Vagina (tissue), 2 donors: ENCODE measurements at regions not wholly inside any gene's neighbourhood (a gene's known extent, or its start where the extent isn't known, plus 50 kb on each side); places are given as distances from the start of the nearest gene placed in this dataset.
"Not testable (repeated sequence)": the region's sequence is repeated elsewhere in the genome, so short reads cannot be mapped to it uniquely, and the experiment has no call there.

ENCODE experiments used
- DNase-seq, 2 donors: peaks; one replicate each; pipeline ENCODE4 v3.0.0-alpha.2; 2017; ENCODE audit errors: extremely low spot score in 2 of 2
- H3K27ac ChIP-seq: fragments of 200-600 bp; sonication (generic); one replicate; pipeline ENCODE4 v1.5.1; 2019
- H3K27me3 ChIP-seq: fragments of 200-600 bp; sonication (generic); one replicate; pipeline ENCODE4 v1.5.1; 2019
- H3K36me3 ChIP-seq, 2 donors: fragments of 200-600 bp; sonication (generic); one replicate each; pipeline ENCODE4 v1.5.1; 2017 to 2019
- H3K4me1 ChIP-seq: fragments of 200-600 bp; sonication (generic); one replicate; pipeline ENCODE4 v1.5.1; 2019
- H3K4me3 ChIP-seq, 2 donors: fragments of 200-600 bp; sonication (generic); 1 replicate in 1 of 2; 2 replicates in 1 of 2; pipeline ENCODE4 v1.5.1; 2016 to 2019
- H3K9me3 ChIP-seq: fragments of 200-600 bp; sonication (generic); one replicate; pipeline ENCODE4 v1.5.1; 2019
- CTCF ChIP-seq, 3 experiments: fragments of 450-650 bp in 2 of 3; fragments of 200-600 bp in 1 of 3; sonication (generic) in 1 of 3; IDR thresholded peaks; one replicate each; pipeline ENCODE4 v1.5.1; 2017 to 2019; ENCODE audit warnings: antibody characterized with exemption in 3 of 3, mild to moderate bottlenecking in 2 of 3, moderate library complexity in 2 of 3
- POLR2A ChIP-seq, 2 donors: fragments of 450-650 bp; IDR thresholded peaks; one replicate each; pipeline ENCODE4 v1.6.1; 2017; ENCODE audit warnings: antibody characterized with exemption in 2 of 2, mild to moderate bottlenecking in 2 of 2, moderate library complexity in 2 of 2
- POLR2AphosphoS5 ChIP-seq, 2 donors: sonication (generic); formaldehyde crosslinking; IDR thresholded peaks; one replicate each; pipeline ENCODE4 v1.9.0; 2017; ENCODE audit warnings: antibody characterized with exemption in 2 of 2, mild to moderate bottlenecking in 2 of 2, low read depth in 1 of 2; ENCODE audit not compliant: insufficient read depth in 1 of 2
- intact Hi-C: fragments of 100-400 bp; cut with DNase I; formaldehyde crosslinking; loops from one replicate; pipeline ENCODE4 v1.15.1; 2023

GRCh38 chr18:22827216-22827615, 105.9 kb upstream of the RBBP8 start:
- DNase-seq, result no peak
- intact Hi-C loops, result no loop called here
- H3K27me3 ChIP-seq, result no peaks in the 10 kb centered on the region
- no peaks in the 10 kb centered on the region for H3K4me1 ChIP-seq
- H3K4me3 ChIP-seq, result no peak overlapping the region
- H3K36me3 ChIP-seq, result no peaks in the 10 kb centered on the region
- TF ChIP-seq POLR2AphosphoS5 (IDR thresholded peaks at IDR 0.05; ENCODE audit: insufficient read depth in 1 of 2, low read depth in 1 of 2), result no peak
- no peak for TF ChIP-seq CTCF (IDR thresholded peaks at IDR 0.05)
- TF ChIP-seq POLR2A (IDR thresholded peaks at IDR 0.05), result no peak
- H3K9me3 ChIP-seq, result no peaks in the 10 kb centered on the region
- no peak overlapping the region for H3K27ac ChIP-seq

GRCh38 chr18:22827741-22828140, 105.4 kb upstream of the RBBP8 start:
- no peaks in the 10 kb centered on the region for H3K27me3 ChIP-seq

GRCh38 chr18:22828171-22828570, 105.0 kb upstream of the RBBP8 start:
- no peak for TF ChIP-seq POLR2A (IDR thresholded peaks at IDR 0.05)
- no peak for TF ChIP-seq CTCF (IDR thresholded peaks at IDR 0.05)
- no peak for TF ChIP-seq POLR2AphosphoS5 (IDR thresholded peaks at IDR 0.05; ENCODE audit: insufficient read depth in 1 of 2, low read depth in 1 of 2)
- no peak for DNase-seq
- H3K4me3 ChIP-seq, result no peak overlapping the region
- H3K36me3 ChIP-seq, result no peaks in the 10 kb centered on the region
- H3K9me3 ChIP-seq, result no peaks in the 10 kb centered on the region
- no peak overlapping the region for H3K27ac ChIP-seq
- intact Hi-C loops, result no loop called here
- no peaks in the 10 kb centered on the region for H3K4me1 ChIP-seq
- H3K27me3 ChIP-seq, result no peaks in the 10 kb centered on the region

More at GRCh38 chr18:22827741-22828140, 105.4 kb upstream of the RBBP8 start:
- no peak overlapping the region for H3K27ac ChIP-seq
- intact Hi-C loops, result no loop called here
- no peak for TF ChIP-seq POLR2AphosphoS5 (IDR thresholded peaks at IDR 0.05; ENCODE audit: insufficient read depth in 1 of 2, low read depth in 1 of 2)
- TF ChIP-seq POLR2A (IDR thresholded peaks at IDR 0.05), result no peak
- TF ChIP-seq CTCF (IDR thresholded peaks at IDR 0.05), result no peak
- no peak for DNase-seq
- no peaks in the 10 kb centered on the region for H3K4me1 ChIP-seq
- H3K36me3 ChIP-seq, result no peaks in the 10 kb centered on the region
- H3K4me3 ChIP-seq, result no peak overlapping the region
- H3K9me3 ChIP-seq, result no peaks in the 10 kb centered on the region

GRCh38 chr18:22828583-22828982, 104.5 kb upstream of the RBBP8 start:
- DNase-seq, H3K27ac ChIP-seq, H3K9me3 ChIP-seq, H3K4me1 ChIP-seq, intact Hi-C loops, H3K4me3 ChIP-seq, H3K27me3 ChIP-seq, H3K36me3 ChIP-seq: not testable (repeated sequence)

GRCh38 chr18:22829781-22830180, 103.3 kb upstream of the RBBP8 start:
- Histone ChIP-seq H3K27me3 (no peaks in the 10 kb centered on the region), H3K36me3 (no peaks in the 10 kb centered on the region), H3K4me1 (no peaks in the 10 kb centered on the region), H3K9me3 (no peaks in the 10 kb centered on the region), H3K27ac (no peak overlapping the region), H3K4me3 (no peak overlapping the region)
- no peak for DNase-seq
- intact Hi-C loops, result no loop called here
- no peak for TF ChIP-seq POLR2AphosphoS5 (IDR thresholded peaks at IDR 0.05; ENCODE audit: insufficient read depth in 1 of 2, low read depth in 1 of 2)

GRCh38 chr18:22830511-22830910, 102.6 kb upstream of the RBBP8 start:
- H3K36me3 ChIP-seq, result no peaks in the 10 kb centered on the region
- no peak overlapping the region for H3K27ac ChIP-seq
- TF ChIP-seq POLR2AphosphoS5 (IDR thresholded peaks at IDR 0.05; ENCODE audit: insufficient read depth in 1 of 2, low read depth in 1 of 2) (no peak), CTCF (IDR thresholded peaks at IDR 0.05) (no peak), POLR2A (IDR thresholded peaks at IDR 0.05) (no peak)
- no peak overlapping the region for H3K4me3 ChIP-seq
- no peaks in the 10 kb centered on the region for H3K9me3 ChIP-seq
- no peak for DNase-seq
- intact Hi-C loops, result no loop called here
- no peaks in the 10 kb centered on the region for H3K4me1 ChIP-seq
- no peaks in the 10 kb centered on the region for H3K27me3 ChIP-seq
